Adrenal gland (tissue), 5 donors: ENCODE measurements at regions not wholly inside any gene's neighbourhood (a gene's known extent, or its start where the extent isn't known, plus 50 kb on each side); places are given as distances from the start of the nearest gene placed in this dataset.

Experiments used
- POLR2A ChIP-seq, 2 donors: fragments of 450-650 bp; IDR thresholded peaks; one replicate each; pipeline ENCODE4 v1.6.1; 2017; ENCODE audit warnings: antibody characterized with exemption in 2 of 2, mild to moderate bottlenecking in 2 of 2, moderate library complexity in 1 of 2
- TF ChIP-seq, protein P1 (sequence below), 6 experiments: fragments of 450-650 bp in 4 of 6; fragments of 200-600 bp in 2 of 6; sonication (generic) in 1 of 6; IDR thresholded peaks; 1 replicate in 5 of 6; 2 replicates in 1 of 6; pipeline versions ENCODE4 v1.5.1 to v1.8.0; 2016 to 2021; ENCODE audit warnings: antibody characterized with exemption in 6 of 6, mild to moderate bottlenecking in 2 of 6, moderate library complexity in 1 of 6
- donor health status: DM: no; HTN: no; CAD: no.

DNA sequence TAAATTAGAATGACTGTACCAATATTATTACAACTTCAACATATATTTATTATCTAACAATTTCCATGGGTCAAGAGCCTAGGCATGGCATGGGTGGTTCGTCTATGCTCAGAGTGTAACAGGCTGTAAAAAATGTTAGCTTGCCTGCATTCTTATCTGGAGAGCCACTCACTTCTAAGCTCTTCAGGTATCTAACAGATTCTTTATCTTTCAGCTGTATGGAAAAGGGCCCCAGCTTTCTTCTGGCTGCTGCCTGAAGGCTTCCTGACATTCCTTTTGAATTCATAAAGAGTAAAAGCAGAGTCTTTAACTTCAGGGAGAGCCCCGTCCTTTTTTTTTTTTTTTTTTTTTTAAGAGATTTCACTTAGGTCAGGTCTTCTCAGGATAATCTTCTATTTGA, 648.8 kb downstream of the NXPH1 start:
- TF ChIP-seq, protein P1, sequence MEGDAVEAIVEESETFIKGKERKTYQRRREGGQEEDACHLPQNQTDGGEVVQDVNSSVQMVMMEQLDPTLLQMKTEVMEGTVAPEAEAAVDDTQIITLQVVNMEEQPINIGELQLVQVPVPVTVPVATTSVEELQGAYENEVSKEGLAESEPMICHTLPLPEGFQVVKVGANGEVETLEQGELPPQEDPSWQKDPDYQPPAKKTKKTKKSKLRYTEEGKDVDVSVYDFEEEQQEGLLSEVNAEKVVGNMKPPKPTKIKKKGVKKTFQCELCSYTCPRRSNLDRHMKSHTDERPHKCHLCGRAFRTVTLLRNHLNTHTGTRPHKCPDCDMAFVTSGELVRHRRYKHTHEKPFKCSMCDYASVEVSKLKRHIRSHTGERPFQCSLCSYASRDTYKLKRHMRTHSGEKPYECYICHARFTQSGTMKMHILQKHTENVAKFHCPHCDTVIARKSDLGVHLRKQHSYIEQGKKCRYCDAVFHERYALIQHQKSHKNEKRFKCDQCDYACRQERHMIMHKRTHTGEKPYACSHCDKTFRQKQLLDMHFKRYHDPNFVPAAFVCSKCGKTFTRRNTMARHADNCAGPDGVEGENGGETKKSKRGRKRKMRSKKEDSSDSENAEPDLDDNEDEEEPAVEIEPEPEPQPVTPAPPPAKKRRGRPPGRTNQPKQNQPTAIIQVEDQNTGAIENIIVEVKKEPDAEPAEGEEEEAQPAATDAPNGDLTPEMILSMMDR (IDR thresholded peaks at IDR 0.05), result no peak
- TF ChIP-seq POLR2A (IDR thresholded peaks at IDR 0.05), result no peak
